GM19238 (cell line): ENCODE measurements at regions not wholly inside any gene's neighbourhood (a gene's known extent, or its start where the extent isn't known, plus 50 kb on each side); places are given as distances from the start of the nearest gene placed in this dataset.

Source experiments
- DNase-seq: peaks from one replicate; pipeline ENCODE4 v3.0.0; 2011; ENCODE audit warnings: low spot score; ENCODE audit not compliant: insufficient read length

DNA sequence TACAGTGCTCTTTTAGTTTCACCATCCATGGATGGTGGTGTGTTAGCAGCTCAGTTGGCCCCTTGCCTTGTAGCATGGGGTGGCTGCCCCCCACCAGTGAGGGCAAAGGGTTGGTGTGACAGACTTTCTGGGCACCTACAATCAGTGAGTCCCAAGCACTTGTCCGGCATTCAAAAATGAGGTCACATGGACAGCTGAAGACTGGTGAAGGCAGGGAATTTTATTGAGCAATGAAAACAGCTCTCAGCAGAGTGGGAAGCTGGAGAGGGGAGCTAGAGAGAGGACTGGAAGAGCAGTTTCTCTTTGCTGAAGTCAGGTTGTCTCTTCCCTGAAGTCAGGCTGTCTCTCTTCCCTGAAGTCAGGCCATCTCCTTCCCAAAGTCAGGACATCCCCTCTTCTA lies 1053.2 kb downstream of the SLITRK1 start:
- DNase-seq: no peak

DNA sequence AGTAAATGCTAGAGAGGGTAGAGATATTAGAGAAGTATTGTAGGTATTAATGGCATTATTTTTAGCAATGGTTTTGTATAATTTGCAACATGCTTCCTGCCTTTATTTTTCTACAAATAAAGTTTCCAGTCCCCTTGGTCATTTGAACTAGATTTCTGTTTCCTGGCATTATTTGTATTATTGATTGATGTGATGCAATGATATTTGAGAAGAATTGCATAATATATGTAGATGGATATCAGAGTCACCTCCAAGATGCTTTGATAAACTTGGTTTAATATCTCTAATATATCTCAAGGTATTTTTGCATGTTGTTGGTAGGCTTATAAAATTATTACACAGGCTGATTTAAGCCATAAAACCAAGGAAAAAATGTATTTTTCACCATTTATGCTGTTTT lies 1054.5 kb downstream of the SLITRK1 start:
- no peak for DNase-seq

DNA sequence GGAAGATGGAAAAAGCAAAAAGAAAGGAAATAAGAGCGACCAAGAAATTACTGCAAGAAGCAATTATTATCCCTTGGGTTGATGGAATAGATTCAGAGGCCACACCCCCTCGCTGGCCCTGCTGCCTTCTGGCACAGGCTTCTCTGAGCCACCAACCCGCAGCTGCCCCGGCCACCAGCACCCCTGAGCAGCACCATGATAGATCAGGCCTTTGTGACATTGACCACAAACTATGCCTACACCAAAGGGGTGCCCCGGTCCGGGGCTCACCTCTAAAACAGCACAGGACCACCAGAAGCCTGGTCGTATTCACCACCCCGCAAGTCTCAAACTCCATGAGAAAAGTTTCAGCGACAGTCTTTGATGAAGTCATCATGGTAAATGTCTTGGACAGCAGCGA lies 1059.3 kb downstream of the SLITRK1 start:
- DNase-seq: no peak

DNA sequence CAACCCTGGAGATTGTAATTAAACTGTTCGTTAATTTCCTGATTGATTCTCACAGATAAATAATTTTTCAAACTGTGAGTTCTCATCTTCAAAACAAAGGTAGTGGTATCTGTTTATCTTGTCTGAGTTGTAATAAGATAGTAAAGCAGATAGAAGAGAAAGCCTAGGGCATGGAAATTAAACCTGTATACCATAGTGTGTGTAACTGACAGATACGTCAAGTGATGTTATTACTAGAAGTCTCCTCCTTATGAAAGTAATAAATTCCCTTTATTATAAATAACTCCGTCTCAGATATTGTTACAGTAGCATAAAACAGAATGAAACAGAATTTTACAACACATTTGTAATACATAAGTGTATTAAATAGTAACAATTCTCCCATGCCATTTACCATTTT lies 1065.1 kb downstream of the SLITRK1 start:
- no peak for DNase-seq

DNA sequence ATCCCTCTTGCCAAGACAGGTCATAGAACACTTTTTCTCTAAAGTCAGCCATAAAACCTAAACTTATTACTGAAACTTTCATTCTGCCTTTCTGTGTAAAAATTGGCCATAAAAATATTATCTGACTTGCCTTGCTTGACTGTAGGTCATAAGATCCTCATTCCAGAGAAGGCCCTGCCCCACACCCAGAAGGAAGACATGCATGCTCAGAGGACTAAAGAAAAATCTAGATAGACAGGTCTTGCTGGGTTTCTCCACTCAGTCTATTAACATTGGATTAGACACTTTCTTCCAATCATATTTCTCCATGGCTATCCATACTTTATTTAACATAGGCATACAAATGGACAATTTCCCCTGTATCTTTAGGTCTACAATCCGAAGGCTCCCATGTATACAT lies 1066.5 kb downstream of the SLITRK1 start:
- DNase-seq: no peak

DNA sequence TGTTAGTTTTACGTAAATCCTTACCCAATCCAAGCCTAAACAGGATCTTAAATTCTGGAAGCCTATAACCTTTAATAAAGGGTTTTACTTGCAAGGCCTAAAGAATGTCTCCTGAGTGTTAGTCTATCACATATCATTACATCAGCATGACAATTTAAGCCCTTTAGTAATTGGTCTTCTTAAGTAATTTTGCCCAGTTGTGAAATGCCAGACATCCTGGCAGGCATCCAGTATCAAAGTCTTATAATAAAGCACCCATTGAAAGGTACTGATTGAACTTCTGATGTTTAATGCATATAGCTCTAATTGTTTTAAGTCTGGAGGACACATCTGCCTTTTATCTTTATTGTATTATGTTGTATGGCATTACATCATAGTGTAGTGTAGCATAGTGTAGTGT lies 1078.9 kb downstream of the SLITRK1 start:
- DNase-seq: no peak

DNA sequence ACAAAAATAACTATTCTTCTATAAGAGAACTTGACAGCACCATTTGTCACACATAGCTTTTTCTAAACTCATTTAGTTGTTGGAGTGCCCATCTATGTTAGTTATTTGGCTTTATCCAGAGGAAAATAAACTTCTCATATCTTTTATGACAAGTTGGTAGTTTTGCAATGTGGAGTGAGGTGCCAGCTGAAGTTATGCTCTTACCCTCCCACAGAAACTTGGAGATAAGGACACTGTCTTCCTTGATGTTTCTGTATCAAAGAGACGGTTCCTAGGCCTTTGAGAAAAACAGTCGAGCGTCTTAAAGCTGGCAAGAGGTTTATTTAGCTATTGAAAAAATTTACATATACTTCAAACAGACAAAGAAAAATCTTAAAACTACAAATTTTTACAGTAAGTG lies 1079.7 kb downstream of the SLITRK1 start:
- no peak for DNase-seq

DNA sequence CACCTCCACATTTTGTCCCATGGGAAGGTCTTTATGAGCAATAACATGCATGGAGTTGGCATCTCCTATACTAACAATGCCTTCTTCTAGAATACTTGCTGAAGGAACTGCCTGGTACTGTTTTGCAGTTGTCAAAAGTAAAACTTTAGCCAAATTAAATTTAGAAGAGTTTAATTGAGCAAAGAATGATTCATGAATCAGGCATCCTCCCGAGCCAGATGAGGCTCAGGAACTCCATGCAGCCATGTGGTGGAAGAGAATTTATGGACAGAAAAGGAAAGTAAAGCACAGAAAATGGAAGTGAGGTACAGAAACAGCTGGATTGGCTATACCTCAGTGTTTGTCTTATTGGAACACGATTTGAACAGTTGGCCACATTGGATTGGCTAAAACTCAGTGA lies 1081.9 kb downstream of the SLITRK1 start:
- no peak for DNase-seq

DNA sequence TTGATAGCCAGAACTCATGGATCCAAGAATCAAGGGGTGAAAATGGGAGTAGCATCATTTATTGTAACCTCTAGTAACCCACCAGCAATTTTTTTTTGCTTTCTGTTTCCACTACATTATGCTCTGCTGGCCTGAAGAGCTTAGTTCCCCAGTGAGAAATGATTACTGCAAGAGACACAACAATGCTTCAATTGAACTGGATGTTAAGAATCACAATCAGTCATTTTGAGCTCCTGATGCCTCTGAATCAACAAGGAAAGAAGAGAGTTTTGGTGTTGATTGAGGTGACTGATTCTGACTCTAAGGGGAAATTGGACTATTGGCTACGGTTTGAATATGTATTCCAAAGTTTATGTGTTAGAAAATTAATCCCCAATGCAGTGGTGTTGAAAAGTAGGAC lies 1084.4 kb downstream of the SLITRK1 start:
- DNase-seq: no peak

DNA sequence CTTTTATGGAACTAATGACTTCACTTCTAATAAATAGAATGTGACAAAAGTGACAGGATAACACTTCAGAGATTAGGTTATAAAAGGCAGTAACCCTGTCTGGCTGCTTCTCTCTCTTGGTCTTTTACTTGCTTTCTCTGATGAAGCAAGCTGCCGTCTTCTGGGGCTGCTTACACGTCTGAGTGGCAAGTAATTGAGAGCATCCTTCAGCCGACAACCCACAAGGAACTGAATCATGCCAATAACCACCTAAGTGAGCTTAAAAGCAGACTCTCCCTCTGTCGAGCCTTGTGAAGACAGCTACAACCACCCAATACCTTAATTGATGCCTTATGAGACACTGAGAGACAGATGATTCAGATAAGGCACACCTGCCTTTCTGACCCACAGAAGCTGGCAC lies 1091.2 kb downstream of the SLITRK1 start:
- DNase-seq: no peak

DNA sequence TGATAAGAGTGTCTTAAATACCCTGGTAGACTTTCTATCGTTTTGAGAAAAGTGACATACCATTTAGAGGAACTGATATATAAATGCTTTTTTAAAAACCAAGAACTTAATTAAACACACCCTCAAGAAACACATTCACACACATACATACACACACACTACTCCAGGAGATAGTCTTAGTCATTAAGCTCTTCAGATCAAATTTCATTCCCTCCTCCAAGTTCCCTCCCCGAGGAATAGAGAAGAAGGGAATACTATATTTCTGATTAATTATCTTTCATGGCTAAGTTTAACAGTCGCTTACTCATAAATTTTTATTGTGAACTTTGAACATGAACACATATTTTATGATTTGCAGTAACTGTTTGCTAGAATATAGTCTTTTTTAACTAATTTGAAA lies 1109.5 kb downstream of the SLITRK1 start:
- DNase-seq: no peak

DNA sequence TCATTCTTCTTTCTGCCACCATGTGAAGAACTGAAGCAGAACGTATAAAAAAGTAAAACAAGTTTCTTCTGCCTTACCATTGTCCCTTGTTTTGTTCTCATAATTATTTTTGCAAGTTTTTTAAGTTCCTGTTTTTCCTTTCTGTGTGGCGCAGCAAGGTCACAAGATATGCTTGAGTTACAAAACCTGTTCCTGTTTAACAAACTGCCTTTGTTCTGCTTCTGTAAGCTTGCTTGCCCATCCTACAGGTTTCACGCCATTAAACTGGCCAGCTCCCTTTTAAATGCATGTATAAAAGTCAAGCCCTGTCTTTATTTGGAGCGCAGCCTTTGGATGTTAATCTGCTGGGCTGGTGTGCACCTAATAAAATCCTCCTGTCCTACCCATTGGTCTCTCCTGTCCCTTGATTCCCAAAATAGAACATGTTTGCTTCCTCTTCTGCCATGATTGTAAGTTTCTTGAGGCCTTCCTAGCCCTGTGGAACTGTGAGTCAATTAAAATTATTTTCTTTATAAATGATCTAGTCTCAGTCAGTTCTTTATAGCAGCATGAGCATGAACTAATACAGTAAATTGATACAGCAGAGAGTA lies 1115.4 kb downstream of the SLITRK1 start:
- no peak for DNase-seq

DNA sequence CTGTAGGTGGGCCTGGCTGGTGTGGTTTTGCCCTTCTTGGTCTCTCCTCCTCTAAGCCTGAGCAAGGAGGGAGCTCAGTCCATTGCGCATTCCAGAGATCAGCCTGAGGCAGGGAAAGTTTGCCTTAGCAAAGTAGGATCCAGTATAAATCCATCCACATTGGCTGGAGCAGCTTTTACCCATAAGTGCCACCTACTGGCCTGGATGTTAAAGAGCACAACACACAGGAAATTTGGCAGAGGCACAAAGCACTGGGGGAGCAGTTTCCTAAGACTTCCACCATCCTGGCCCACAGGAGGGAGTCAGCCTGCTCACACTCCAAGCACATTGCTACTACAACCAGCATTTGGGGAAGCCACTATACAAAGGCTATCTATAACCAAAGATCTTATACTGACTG lies 1124.2 kb downstream of the SLITRK1 start:
- no peak for DNase-seq

DNA sequence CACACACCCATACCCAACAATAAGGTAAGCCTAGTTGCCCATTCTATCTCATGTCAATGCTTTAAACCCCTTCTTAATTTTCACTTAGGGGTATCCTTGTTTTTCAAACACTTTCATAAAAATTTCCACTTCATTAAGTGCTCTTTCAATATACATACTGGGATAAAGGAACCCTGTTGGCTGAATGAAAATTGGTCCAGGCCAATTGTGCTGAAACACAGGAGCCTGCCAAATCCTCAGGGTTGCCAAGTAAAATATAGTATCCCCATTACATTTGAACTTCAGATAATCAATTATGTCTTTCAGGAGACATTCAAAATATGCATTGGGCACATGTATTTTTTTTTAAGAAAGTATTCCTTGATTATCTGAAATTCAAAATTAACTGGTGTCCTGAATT lies 1131.1 kb downstream of the SLITRK1 start:
- no peak for DNase-seq

DNA sequence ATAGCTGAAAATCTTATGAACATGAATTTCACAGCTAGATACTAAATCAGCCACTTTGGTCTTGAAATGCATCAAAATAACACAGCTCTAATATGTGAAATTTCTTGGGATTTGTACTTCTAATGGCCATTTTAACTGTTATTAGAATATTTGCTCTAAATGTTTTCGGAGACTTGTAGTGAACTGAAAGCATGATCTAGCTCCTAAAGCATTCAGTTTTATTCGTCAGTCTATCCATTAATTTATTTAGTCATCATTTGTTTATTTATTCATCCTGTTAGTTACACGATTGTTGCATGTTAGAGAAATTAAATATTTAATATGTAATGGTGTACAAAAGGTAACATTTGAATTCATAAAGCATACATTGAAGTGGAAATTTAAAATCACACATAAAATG lies 1132.7 kb downstream of the SLITRK1 start:
- no peak for DNase-seq

DNA sequence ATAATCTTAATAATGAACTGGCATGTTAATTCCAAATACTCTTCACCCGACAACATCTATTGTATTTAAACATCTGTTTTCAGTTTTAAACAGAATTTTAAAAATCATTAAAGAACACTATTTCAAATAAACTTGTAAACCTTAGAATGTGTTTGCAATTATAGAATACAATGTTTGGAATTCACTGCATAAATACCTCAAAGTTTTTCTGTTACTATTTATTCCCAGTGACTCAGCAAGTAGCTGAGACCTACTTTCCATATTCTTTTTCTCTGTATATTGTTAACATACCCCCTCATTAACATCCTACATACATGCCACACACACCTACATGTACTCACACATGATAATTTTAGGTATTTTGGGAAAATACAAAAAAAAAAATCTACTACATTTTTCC lies 1134.3 kb downstream of the SLITRK1 start:
- no peak for DNase-seq

DNA sequence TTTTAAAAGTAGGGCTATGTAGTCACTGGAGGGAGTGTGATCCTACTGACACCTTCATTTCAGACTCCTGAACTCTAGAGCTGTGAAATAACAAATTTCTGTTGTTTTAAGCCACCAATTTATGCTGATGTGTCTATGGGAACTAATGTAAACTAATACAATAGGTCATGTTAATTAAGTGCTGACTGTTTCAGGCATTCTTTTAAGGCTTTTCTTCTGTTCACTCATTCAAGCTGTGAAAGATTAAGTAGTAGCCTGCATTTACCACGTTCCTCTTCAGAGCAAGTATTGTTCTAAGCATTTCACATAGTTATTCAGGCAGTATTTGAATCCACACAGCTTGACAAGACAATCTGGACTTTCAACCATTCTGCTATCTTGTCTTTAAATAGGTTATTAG lies 1135.0 kb downstream of the SLITRK1 start:
- no peak for DNase-seq

DNA sequence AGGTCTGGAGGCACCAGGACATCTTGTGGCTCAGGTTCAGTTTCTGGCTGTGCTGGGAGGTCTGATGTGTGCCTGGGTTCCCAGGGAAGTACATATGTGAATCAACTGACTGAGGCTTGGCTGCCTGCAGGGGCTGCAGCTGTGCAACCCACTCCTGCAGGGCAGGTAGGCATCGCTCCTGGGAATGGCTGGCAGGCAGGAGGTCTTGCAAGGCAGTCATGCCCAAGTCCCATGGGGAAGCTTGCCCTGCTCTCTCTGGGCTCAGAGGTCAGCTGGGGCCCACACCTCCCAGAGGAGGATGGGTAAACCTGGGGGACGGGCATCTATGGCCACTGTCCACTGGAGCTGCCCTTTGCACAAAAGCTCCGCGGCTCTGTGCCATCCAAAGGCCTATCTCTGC lies 1141.8 kb downstream of the SLITRK1 start:
- no peak for DNase-seq

DNA sequence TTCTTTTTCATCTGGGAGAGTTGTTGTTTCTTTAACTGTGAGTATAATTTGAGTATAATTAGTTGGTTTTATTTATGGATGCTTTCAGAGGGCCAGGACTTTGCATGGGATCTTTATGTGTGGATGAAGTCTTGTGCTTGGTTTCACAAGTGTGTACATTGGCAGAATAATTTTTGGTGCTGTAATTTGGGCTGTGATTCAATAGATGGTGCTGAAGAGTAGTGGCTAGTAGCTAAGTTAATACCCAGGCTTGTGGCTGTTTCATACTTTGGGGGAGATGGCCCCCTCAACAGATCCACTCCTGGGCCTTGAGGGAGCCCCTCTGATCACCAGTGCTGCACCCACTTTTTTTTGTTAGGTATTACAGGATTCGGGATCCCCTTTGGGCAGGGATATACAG lies 1142.4 kb downstream of the SLITRK1 start:
- DNase-seq: no peak

DNA sequence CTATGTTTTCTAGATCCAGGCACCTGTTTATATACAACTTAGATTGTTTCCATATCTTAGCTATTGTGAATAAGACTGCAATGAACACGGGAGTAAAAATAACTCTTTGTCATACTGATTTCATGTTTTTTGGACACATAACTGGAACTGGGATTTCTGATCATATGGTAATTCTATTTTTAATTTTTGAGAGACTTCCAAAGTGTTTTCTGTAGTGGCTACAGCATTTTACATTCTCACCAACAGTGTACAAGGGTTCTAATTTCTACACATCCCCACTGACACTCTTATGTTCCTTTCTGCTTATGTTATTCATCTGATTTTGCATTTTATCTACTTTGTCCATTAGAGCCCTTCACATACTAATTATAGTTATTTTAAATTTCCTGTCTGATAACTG lies 1152.9 kb downstream of the SLITRK1 start:
- no peak for DNase-seq

DNA sequence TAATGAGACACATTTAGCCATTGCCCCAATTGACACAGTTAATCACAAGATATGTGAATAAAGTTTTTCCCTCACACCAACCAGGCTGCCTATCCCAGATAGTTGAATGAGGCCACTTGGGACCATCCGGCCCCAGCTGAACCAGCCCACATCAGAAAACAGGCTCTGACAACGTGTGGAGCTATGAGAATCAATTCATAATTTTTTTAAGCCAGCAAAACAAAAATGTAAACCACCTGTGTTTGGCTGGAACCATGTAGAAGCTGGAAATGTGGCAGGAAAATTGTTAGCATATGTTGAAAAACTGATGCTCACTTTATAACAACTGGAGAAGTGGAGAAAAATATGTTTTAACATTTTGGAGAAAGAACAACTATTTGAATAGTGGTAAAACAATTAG lies 1161.3 kb downstream of the SLITRK1 start:
- no peak for DNase-seq

DNA sequence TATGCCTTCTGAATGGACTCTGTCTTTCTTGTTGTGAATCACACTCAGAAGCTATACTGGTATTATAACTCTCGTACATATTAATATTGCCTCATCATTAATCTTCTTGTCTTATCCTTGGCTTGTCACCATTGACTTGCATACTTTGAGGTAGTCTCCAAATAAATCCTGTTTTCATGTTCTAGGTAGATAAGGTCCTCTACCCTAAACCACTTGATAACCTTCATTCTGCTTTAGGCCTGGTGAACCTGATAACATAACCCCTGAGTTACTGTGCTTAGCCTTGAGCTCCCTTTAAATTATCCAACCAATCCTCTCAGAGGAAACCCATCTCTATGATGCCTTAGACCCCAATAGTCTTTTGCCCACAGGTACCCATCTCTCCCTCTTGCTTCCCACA lies 1162.3 kb downstream of the SLITRK1 start:
- no peak for DNase-seq

DNA sequence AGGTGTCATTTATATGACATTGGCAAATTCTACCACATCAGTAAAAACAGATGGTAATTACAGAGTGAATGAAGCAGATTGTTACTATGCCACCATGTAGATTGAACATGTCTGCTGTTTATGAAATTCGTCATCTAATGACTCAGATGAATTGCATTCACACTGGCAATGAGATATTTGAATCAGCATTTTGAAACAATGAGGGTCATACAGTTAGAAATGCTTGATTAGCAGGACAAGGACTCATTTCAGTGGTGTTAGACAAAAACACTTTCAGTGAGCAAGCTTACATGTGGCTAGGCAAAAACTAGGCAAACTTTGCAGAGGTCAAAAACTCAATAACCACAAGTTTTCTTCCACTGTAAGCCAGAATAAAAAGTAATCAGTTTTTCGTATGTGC lies 1165.0 kb downstream of the SLITRK1 start:
- DNase-seq: no peak

DNA sequence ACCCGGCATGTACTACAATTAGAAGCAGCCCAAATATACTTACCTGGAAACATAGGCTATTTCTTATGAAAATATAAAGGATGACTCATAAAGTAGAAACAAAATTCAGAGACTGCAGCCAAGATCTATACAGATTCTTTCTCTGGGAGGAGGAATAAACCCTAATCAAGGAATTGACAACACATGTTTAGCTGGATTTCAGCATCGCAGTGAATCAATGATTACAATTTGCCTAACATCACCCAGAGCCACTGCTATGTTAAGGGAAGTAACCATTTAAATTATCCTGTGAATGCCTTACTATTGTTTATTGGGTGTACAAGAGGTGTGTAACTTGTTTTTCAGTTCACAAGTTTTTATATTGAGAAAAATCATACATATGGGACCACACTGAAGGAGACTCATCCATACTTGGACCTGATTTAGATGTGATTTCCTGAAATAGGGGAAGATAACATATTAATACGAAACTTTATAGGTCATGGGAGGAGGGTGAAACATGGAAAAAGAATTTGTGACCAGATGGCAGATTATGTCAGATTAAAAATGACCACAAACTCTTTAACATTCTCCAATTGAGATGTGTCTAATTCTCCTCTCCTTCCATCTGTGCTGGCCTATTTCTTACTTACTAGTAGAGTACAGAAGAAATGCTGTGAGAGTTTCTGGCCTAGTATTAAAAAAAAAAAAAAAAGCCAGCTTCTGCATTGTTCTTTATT lies 1168.4 kb downstream of the SLITRK1 start:
- no peak for DNase-seq
